AG04450 (cell line): ENCODE measurements at regions not wholly inside any gene's neighbourhood (a gene's known extent, or its start where the extent isn't known, plus 50 kb on each side); places are given as distances from the start of the nearest gene placed in this dataset.

ENCODE experiments used
- CTCF ChIA-PET: fragments of 300-600, 350-600 bp; formaldehyde crosslinking; extraction: SDS; loops from one replicate; lab custom pipeline; 2022; ENCODE audit warnings: antibody characterized with exemption, inconsistent platforms; lab: Charles Lee
- POLR2A ChIA-PET: fragments of 350-600 bp; formaldehyde crosslinking; extraction: SDS; loops from one replicate; lab custom pipeline; 2021; ENCODE audit warnings: antibody characterized with exemption, inconsistent platforms; lab: Yijun Ruan, JAX
- DNase-seq: peaks from one replicate; pipeline ENCODE4 v3.0.0-alpha.2; 2011; ENCODE audit warnings: low read depth, low spot score
- H3K27ac ChIP-seq: one replicate; pipeline ENCODE4 v1.5.1; 2012; ENCODE audit warnings: low read depth, low read length, control low read depth
- H3K27me3 ChIP-seq: one replicate; pipeline ENCODE4 v1.6.0; 2012; ENCODE audit warnings: low read length; ENCODE audit not compliant: control insufficient read depth, insufficient read depth
- H3K4me3 ChIP-seq: 2 replicates; pipeline ENCODE4 v1.5.1; 2011; ENCODE audit warnings: mild to moderate bottlenecking, low read depth, low read length, control low read depth
- H3K9me3 ChIP-seq: 2 replicates; pipeline ENCODE4 v1.5.1; 2012; ENCODE audit warnings: low read length; ENCODE audit not compliant: control insufficient read depth, insufficient read depth
- CTCF ChIP-seq: IDR thresholded peaks from 2 replicates; pipeline ENCODE4 v1.5.1; 2011; ENCODE audit warnings: low read depth, low read length, control low read depth, inconsistent platforms

- Histone ChIP-seq H3K9me3 (0 out of 2 replicates have a peak, but pooled peaks cover 4% of the 10 kb centered on the region), H3K27me3 (no peaks in the 10 kb centered on the region), H3K4me3 (no peak overlapping the region), H3K27ac (no peak overlapping the region)
- no peak for DNase-seq
- ChIA-PET POLR2A (no interaction called here), CTCF (no interaction called here)
- no peak for TF ChIP-seq CTCF
These were observed 745.7 kb downstream of the TRIB2 start for GRCh38 chr2:13462464-13462863.

GRCh38 chr2:13466076-13466475 is 749.3 kb downstream of the TRIB2 start:
- no peak for TF ChIP-seq CTCF
- DNase-seq: no peak
- ChIA-PET CTCF (no interaction called here), POLR2A (no interaction called here)
- no peaks in the 10 kb centered on the region for H3K27me3 ChIP-seq
- H3K4me3 ChIP-seq: no peak overlapping the region
- H3K9me3 ChIP-seq: no peaks in the 10 kb centered on the region
- H3K27ac ChIP-seq: no peak overlapping the region

GRCh38 chr2:13474538-13474937 is 757.8 kb downstream of the TRIB2 start:
- no peaks in the 10 kb centered on the region for H3K9me3 ChIP-seq
- POLR2A ChIA-PET: no interaction called here
- TF ChIP-seq CTCF: no peak
- H3K4me3 ChIP-seq: no peak overlapping the region
- CTCF ChIA-PET: no interaction called here
- no peak for DNase-seq
- H3K27ac ChIP-seq: no peak overlapping the region
- H3K27me3 ChIP-seq: no peaks in the 10 kb centered on the region

- ChIA-PET CTCF (no interaction called here), POLR2A (no interaction called here)
- H3K27me3 ChIP-seq: no peaks in the 10 kb centered on the region
- no peak overlapping the region for H3K4me3 ChIP-seq
- H3K9me3 ChIP-seq: no peaks in the 10 kb centered on the region
- H3K27ac ChIP-seq: no peak overlapping the region
- TF ChIP-seq CTCF: no peak
- no peak for DNase-seq
These were observed 763.3 kb downstream of the TRIB2 start for GRCh38 chr2:13480057-13480456.

GRCh38 chr2:13481201-13481600 is 764.5 kb downstream of the TRIB2 start:
- no peaks in the 10 kb centered on the region for H3K27me3 ChIP-seq
- H3K27ac ChIP-seq: no peak overlapping the region
- ChIA-PET POLR2A (no interaction called here), CTCF (no interaction called here)
- no peak for TF ChIP-seq CTCF
- H3K9me3 ChIP-seq: no peaks in the 10 kb centered on the region
- H3K4me3 ChIP-seq: no peak overlapping the region
- DNase-seq: no peak
